ENCODE measurements at regions not wholly inside any gene's neighbourhood (a gene's known extent, or its start where the extent isn't known, plus 50 kb on each side); places are given as distances from the start of the nearest gene placed in this dataset.

DNA sequence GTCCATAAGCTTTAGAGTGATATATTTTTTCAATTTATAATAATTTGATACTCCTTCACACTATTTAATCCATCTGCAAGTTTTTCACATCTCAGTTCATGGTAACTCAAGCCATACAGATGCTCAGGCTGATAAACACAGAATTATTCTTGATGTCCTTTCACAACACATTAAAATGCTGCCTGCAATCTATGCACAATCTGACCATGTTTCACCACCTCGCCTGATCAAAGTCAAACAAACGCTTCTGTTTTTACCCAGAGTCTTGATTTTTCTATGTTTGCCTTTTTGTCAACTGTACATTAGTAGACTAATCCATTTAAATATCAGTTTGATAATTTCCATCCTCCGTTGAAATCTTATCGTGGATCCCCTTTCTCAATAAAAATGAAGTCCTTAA is 833.8 kb upstream of the KCND2 start:
- no peaks in the 10 kb centered on the region for H3K4me1 ChIP-seq (ENCODE audit: control insufficient read depth in 4 of 4, insufficient read depth in 4 of 4, low read length in 3 of 4)
- H3K27ac ChIP-seq (ENCODE audit: low read depth in 1 of 2, low read length in 2 of 2), result no peak overlapping the region
- no peak overlapping the region for H3K9ac ChIP-seq (ENCODE audit: low read depth in 1 of 2, low read length in 2 of 2)
- no peak overlapping the region for H3K4me3 ChIP-seq (ENCODE audit: low read depth in 1 of 3, low read length in 3 of 3)
- TF ChIP-seq YY1 (IDR thresholded peaks at IDR 0.05), result no peak
- TF ChIP-seq FOXA2 (IDR thresholded peaks at IDR 0.05), result no peak
- TF ChIP-seq FOXA1 (IDR thresholded peaks at IDR 0.05), result no peak
- TF ChIP-seq HNF4A (conservative IDR thresholded peaks at IDR 0.05), result peak in 1 of 2 donors; percentile 23
- no peak for TF ChIP-seq EGR1 (IDR thresholded peaks at IDR 0.05; ENCODE audit: low read depth in 2 of 2)
- H3K27me3 ChIP-seq (ENCODE audit: control insufficient read depth in 4 of 4, insufficient read depth in 4 of 4, low read length in 3 of 4), result no peaks in the 10 kb centered on the region
- 50% methylated on average over 4 of the region's 4 CpGs for WGBS
- DNase-seq (ENCODE audit: low spot score), result no peak
- no peaks in the 10 kb centered on the region for H3K9me3 ChIP-seq (ENCODE audit: control insufficient read depth in 4 of 4, low read length in 3 of 4)
- no peaks in the 10 kb centered on the region for H3K36me3 ChIP-seq (ENCODE audit: control insufficient read depth in 4 of 4, insufficient read depth in 3 of 4, low read depth in 1 of 4, low read length in 3 of 4)

- H3K9ac ChIP-seq (ENCODE audit: low read depth in 1 of 2, low read length in 2 of 2), result no peak overlapping the region
- no peak overlapping the region for H3K27ac ChIP-seq (ENCODE audit: low read depth in 1 of 2, low read length in 2 of 2)
- DNase-seq (ENCODE audit: low spot score), result no peak
- no peak overlapping the region for H3K4me3 ChIP-seq (ENCODE audit: low read depth in 1 of 3, low read length in 3 of 3)
- no peak for TF ChIP-seq HNF4A (conservative IDR thresholded peaks at IDR 0.05)
- TF ChIP-seq JUND (IDR thresholded peaks at IDR 0.05), result no peak
- TF ChIP-seq GABPA (IDR thresholded peaks at IDR 0.05 in 1 of 2, conservative IDR thresholded peaks at IDR 0.05 in 1 of 2), result no peak
- TF ChIP-seq, protein P1, sequence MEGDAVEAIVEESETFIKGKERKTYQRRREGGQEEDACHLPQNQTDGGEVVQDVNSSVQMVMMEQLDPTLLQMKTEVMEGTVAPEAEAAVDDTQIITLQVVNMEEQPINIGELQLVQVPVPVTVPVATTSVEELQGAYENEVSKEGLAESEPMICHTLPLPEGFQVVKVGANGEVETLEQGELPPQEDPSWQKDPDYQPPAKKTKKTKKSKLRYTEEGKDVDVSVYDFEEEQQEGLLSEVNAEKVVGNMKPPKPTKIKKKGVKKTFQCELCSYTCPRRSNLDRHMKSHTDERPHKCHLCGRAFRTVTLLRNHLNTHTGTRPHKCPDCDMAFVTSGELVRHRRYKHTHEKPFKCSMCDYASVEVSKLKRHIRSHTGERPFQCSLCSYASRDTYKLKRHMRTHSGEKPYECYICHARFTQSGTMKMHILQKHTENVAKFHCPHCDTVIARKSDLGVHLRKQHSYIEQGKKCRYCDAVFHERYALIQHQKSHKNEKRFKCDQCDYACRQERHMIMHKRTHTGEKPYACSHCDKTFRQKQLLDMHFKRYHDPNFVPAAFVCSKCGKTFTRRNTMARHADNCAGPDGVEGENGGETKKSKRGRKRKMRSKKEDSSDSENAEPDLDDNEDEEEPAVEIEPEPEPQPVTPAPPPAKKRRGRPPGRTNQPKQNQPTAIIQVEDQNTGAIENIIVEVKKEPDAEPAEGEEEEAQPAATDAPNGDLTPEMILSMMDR (IDR thresholded peaks at IDR 0.05; ENCODE audit: low read depth, low read length, missing input control), result no peak
- TF ChIP-seq SP1 (IDR thresholded peaks at IDR 0.05), result no peak
- no peak for TF ChIP-seq TAF1 (conservative IDR thresholded peaks at IDR 0.05)
- TF ChIP-seq FOXA1 (IDR thresholded peaks at IDR 0.05), result no peak
- TF ChIP-seq ATF3 (IDR thresholded peaks at IDR 0.05), result no peak
- no peak for TF ChIP-seq YY1 (IDR thresholded peaks at IDR 0.05)
- no peak for TF ChIP-seq REST (IDR thresholded peaks at IDR 0.05)
- no peak for TF ChIP-seq RAD21 (IDR thresholded peaks at IDR 0.05)
- TF ChIP-seq HNF4G (IDR thresholded peaks at IDR 0.05), result no peak
- no peak for TF ChIP-seq FOXA2 (IDR thresholded peaks at IDR 0.05)
- H3K4me1 ChIP-seq (ENCODE audit: control insufficient read depth in 4 of 4, insufficient read depth in 4 of 4, low read length in 3 of 4), result no peaks in the 10 kb centered on the region
- H3K36me3 ChIP-seq (ENCODE audit: control insufficient read depth in 4 of 4, insufficient read depth in 3 of 4, low read depth in 1 of 4, low read length in 3 of 4), result no peaks in the 10 kb centered on the region
- no peaks in the 10 kb centered on the region for H3K9me3 ChIP-seq (ENCODE audit: control insufficient read depth in 4 of 4, low read length in 3 of 4)
- H3K27me3 ChIP-seq (ENCODE audit: control insufficient read depth in 4 of 4, insufficient read depth in 4 of 4, low read length in 3 of 4), result no peaks in the 10 kb centered on the region
- WGBS, result 81% methylated on average over 2 of the region's 2 CpGs
These were observed 820.6 kb upstream of the KCND2 start for GRCh38 chr7:119452401-119452800.

Data from liver (tissue), 8 donors.